ENCODE measurements at regions not wholly inside any gene's neighbourhood (a gene's known extent, or its start where the extent isn't known, plus 50 kb on each side); places are given as distances from the start of the nearest gene placed in this dataset.
A peak's percentile ranks its signal among the peaks of the same experiment; 100 is the strongest.

DNA sequence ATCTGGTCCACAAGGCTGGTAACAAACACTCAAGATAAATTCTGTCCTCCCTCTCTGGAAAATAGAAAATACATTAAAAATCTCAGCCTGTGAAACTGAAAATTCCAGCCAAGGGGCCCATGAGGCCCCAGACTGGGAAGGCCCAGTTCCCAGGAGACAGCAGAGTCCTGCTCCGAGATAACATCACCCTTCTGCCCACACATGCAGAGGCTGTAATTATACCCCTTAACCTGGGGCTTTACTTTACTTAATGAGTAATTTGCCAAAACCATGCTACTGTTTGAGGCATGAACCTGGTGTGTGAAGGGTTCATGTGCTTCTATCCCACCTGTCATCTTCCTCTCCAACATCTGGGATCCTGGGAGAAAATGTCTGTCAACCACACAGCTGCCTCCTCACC lies 398.9 kb upstream of the SULF2 start:
- Histone ChIP-seq H3K4me1 (peaks cover 0 to 3% of the 10 kb centered on the region in 2 donors), H3K27me3 (no peaks in the 10 kb centered on the region), H3K9me3 (no peaks in the 10 kb centered on the region), H3K27ac (no peak overlapping the region), H3K4me3 (no peak overlapping the region), H3K36me3 (no peaks in the 10 kb centered on the region)
- no peak for TF ChIP-seq POLR2A (IDR thresholded peaks at IDR 0.05)
- TF ChIP-seq, protein P1, sequence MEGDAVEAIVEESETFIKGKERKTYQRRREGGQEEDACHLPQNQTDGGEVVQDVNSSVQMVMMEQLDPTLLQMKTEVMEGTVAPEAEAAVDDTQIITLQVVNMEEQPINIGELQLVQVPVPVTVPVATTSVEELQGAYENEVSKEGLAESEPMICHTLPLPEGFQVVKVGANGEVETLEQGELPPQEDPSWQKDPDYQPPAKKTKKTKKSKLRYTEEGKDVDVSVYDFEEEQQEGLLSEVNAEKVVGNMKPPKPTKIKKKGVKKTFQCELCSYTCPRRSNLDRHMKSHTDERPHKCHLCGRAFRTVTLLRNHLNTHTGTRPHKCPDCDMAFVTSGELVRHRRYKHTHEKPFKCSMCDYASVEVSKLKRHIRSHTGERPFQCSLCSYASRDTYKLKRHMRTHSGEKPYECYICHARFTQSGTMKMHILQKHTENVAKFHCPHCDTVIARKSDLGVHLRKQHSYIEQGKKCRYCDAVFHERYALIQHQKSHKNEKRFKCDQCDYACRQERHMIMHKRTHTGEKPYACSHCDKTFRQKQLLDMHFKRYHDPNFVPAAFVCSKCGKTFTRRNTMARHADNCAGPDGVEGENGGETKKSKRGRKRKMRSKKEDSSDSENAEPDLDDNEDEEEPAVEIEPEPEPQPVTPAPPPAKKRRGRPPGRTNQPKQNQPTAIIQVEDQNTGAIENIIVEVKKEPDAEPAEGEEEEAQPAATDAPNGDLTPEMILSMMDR (IDR thresholded peaks at IDR 0.05) = no peak
- intact Hi-C loops (cut with DNase I; ENCODE audit: low total_unique reads) = no loop called here
- no peak for DNase-seq

DNA sequence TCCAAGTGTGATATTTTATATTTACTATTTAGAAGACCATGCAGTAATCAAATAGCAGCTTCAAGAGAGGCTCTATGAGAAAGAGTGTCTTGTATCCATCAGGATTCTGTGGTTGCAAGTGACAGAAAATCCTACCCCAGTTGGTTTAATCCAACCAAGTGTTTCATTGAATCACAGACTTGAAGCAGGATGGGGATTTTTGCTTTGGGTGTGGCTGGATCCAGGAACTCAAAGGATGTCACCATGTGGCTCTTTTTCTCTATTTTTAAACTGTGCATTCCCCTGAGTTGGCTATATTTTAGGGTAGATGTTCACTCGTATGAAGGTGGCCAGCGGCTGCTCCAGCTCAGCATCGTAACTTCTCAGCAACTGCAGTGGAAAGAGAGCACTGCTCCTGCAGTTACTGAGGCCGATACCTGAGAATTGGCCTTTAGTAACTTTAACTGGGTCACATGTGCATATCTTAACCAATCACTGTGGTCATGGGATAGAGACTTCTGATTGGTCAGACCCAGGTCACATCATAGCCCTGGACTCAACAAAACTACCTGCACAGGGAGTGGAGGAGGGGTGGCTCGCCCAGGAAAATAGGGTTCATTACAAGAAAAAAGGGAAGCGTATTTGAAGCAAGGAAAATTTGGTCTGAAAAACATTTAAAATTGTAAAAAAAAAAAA lies 396.1 kb upstream of the SULF2 start:
- H3K27me3 ChIP-seq = no peaks in the 10 kb centered on the region
- no peak overlapping the region for H3K4me3 ChIP-seq
- TF ChIP-seq, protein P1 (IDR thresholded peaks at IDR 0.05) = no peak
- TF ChIP-seq POLR2A (IDR thresholded peaks at IDR 0.05) = no peak
- intact Hi-C loops (cut with DNase I; ENCODE audit: low total_unique reads) = no loop called here
- H3K4me1 ChIP-seq = peaks cover 0 to 6% of the 10 kb centered on the region in 2 donors
- DNase-seq = no peak
- H3K27ac ChIP-seq = no peak overlapping the region
- H3K9me3 ChIP-seq = no peaks in the 10 kb centered on the region
- H3K36me3 ChIP-seq = no peaks in the 10 kb centered on the region

DNA sequence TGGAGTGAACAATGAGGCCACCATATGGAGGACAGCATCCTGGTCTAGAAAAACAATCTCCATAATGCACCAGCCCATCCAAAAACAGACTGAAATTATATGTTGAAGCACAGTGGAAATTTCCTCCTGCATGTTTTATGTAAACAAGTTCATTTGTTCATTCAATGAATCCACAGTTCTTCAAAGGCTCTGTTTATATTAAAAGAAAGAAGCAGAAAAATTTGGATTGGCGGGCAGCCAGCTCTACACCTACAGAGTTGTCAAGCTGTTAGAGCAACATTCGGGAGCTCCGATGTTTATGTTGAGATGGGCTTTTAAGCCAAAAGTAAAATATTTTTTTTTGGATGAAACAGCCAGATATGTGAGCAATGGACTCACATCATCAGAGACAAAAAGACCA lies 395.3 kb upstream of the SULF2 start:
- TF ChIP-seq, protein P1 (IDR thresholded peaks at IDR 0.05) = no peak
- TF ChIP-seq POLR2A (IDR thresholded peaks at IDR 0.05) = no peak
- Histone ChIP-seq H3K27me3 (no peaks in the 10 kb centered on the region), H3K27ac (no peak overlapping the region), H3K36me3 (no peaks in the 10 kb centered on the region), H3K4me1 (peaks cover 0 to 6% of the 10 kb centered on the region in 2 donors), H3K9me3 (no peaks in the 10 kb centered on the region), H3K4me3 (no peak overlapping the region)
- no peak for DNase-seq
- intact Hi-C loops (cut with DNase I; ENCODE audit: low total_unique reads) = no loop called here

DNA sequence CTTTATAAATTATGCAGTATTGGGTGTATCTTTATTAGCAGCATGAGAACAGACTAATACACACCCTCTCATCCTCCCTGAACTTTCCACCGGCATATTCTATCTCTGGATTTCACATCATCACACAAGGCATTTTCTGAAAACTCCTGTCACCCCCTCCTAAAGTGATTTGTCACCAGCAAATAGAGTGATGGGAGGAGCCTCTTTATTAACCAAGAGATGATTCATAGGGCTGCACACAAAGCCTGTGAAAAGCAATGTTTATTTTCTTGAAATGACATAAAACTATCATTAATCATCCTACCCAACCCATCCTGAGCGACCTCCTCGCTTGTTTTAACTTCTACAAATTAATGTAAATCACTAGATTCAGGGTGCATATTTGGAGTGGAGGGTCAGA lies 394.7 kb upstream of the SULF2 start:
- no peak for TF ChIP-seq POLR2A (IDR thresholded peaks at IDR 0.05)
- TF ChIP-seq, protein P1 (IDR thresholded peaks at IDR 0.05) = no peak
- Histone ChIP-seq H3K27me3 (no peaks in the 10 kb centered on the region), H3K4me3 (no peak overlapping the region), H3K27ac (no peak overlapping the region), H3K36me3 (no peaks in the 10 kb centered on the region), H3K9me3 (no peaks in the 10 kb centered on the region), H3K4me1 (peaks cover 0 to 6% of the 10 kb centered on the region in 2 donors)
- intact Hi-C loops (cut with DNase I; ENCODE audit: low total_unique reads) = no loop called here
- DNase-seq = no peak

DNA sequence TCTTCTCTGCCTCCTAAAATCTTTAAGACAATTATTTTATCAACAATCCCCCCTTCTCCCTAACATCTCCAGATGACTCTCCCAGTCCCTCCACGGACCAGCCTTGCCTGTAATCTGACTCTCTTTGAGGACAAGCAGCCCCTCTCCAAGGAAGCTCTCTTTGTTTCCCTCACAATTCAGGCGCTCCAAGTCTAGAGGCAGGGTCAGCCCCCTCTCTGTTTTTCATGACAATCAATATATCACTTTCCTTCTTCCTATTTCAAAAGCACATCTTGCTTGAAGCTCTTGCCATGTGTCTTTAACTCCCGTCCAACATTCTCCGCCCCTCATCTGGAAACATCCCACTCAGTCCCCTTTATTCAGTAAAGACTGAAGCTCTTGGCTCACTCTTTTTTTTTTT lies 393.4 kb upstream of the SULF2 start:
- H3K36me3 ChIP-seq = no peaks in the 10 kb centered on the region
- intact Hi-C loops (cut with DNase I; ENCODE audit: low total_unique reads) = no loop called here
- no peaks in the 10 kb centered on the region for H3K9me3 ChIP-seq
- TF ChIP-seq, protein P1 (IDR thresholded peaks at IDR 0.05) = no peak
- no peak for TF ChIP-seq POLR2A (IDR thresholded peaks at IDR 0.05)
- H3K4me1 ChIP-seq = peaks cover 0 to 6% of the 10 kb centered on the region in 2 donors
- DNase-seq = no peak
- no peak overlapping the region for H3K4me3 ChIP-seq
- H3K27me3 ChIP-seq = no peaks in the 10 kb centered on the region
- H3K27ac ChIP-seq = peak overlapping the region in 1 of 2 donors; percentile 9
